HG03439 (cell line): ENCODE measurements at regions not wholly inside any gene's neighbourhood (a gene's known extent, or its start where the extent isn't known, plus 50 kb on each side); places are given as distances from the start of the nearest gene placed in this dataset.
A peak's percentile ranks its signal among the peaks of the same experiment; 100 is the strongest.

Experiments
- ATAC-seq: cut with Tn5 transposase; IDR thresholded peaks from one replicate; pipeline ENCODE4 v1.9.1; 2021; ENCODE audit warnings: mild to moderate bottlenecking, moderate library complexity; ENCODE audit not compliant: unreplicated experiment

DNA sequence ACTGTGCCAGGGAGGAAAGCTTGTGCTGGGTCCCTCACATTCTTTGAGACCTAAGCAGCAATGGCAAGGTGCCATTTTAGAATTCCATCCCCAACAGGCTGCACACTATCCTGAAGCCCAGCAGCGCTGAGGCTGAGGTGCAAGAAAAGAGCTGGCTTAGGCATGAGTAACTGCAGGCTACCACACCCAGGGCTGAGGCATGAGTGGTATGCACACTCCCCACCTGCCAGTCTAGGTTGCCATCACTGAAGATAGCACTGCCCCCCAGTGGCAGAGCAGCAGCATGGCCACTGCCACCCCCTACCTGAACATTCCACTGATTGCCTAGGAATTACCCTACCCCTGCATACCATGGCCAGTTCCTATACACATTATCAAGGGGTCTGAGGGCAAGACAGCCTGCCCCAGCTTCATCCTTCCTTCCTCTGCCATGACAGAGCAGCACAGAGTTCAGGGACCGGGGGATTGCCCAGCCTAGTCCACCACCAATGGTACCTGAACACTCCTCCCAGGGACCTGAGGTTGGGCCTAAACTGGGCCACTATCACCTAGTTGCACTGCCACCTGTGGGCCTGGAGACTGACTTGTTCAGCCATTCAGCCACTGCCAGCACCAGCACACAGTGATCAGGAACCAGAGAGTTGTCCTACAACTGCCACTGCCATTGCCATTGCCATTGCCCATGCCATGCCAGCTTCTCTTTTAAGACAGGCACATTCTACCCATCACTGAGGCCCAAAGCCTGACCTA lies 129.8 kb downstream of the SATB1 start:
- peak; percentile 98 for ATAC-seq

DNA sequence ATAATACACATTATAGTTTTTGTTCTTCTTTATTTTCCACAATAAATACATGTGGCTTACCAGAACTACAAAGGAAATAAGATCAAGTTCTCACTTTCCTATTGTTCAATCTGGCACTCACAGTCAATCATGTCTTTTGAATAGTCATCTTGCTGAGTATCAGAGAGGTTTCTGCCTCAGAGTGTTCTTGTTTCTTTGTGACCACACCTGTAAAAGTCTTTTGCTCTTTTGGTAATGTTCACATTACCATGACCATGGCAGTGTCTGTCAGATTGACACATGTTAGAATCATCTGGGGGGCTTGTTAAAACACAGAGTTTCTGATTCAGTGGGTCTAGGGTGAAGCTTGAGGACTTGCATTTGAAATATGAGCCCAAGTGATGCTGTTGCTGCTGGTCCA lies 135.0 kb downstream of the SATB1 start:
- ATAC-seq: no peak

DNA sequence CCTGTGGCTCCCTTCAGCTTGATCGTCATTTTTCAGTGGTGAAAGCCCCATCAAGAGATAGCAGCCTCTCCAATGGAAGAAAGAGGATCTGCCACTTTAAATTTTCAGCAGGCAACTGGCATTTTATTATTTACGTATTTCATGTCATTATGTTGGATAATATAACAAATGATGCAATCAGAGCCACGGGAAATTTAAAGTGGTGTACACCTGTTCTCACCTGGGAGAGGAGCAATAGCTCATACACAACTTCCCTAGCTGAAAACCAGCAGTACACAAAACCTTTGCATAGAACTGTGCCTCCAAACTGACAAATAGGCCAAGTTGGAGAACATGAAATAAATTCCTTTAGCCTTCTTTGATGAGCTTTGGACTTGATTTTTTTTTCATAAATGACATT lies 136.9 kb downstream of the SATB1 start:
- no peak for ATAC-seq

DNA sequence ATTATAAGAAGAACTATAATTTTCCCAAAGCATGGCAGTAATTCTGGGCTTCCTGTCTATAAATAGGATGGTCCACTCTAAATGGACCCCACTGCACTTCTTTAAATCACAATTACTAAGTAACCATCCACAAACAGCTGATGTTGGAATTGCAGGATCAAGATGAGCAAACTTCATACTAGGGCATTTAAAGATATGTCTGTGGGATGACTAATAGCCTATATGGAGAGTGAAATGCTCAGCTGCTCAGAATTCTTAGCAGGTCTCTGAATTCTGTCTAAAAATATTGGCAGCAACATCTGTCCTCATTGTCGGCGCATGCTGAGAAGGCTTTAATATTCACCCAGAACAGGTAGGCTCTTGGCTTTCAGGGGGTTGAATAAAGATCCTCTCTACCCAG lies 140.4 kb downstream of the SATB1 start:
- ATAC-seq: no peak

DNA sequence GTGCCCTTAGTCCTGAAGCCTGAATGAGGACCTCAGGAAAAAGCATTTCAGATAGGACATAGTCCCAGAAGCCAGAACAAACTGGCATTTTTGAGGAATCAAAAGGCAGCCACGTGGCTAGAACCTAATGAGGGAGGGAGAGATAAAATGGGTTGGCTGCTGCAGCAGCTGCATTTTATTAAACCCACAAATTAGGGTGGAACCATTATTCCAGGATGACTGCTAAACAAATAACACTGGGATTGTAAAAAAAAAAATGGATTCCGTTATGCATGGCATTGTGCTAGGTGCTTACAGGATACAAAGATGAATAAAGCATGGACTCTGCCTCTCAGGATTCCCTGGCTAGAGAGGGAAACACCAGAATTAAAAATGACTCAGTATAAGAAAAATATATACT lies 141.5 kb downstream of the SATB1 start:
- no peak for ATAC-seq

DNA sequence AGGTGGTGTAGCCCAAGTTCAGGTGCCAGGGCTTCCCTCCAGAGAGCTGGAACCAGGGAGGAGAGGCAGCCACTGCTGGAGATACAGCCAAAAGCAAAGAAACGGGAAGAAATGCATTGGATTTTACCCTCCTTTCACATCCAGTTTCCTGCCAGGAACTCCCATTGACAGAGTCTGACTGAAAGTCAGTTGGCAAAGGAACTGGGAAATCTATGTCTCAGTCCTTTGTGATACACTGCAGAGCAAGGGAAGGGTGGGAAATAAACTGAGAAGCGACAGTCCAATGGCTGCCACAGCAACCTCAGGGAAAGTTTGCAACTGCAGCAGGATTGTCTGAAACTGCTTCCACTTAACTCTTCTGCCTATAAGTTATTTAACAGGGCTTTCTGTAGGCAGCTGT lies 142.6 kb downstream of the SATB1 start:
- ATAC-seq: no peak

DNA sequence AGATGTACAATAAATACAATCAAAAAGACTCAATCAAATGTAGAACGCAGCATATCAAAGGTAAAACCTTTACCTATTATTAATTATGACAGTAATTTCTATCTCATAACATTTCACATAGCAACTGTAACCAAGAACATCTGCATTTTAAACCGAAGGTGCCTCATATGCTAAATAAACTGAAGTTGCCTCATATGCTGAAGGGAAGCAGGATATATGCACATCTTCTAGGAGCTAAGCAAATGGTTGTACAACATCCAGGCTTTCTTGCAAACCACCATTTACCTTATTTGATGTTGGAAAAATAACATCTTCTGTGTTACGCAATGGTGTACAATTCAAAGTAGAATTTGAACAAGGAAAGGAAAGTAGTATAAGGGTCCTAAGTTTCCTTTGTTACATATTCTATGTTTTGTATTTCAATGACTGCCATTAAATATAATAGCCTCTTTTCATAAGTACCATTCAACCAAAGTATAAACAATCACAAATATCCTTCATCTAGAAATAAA lies 145.9 kb downstream of the SATB1 start:
- no peak for ATAC-seq

DNA sequence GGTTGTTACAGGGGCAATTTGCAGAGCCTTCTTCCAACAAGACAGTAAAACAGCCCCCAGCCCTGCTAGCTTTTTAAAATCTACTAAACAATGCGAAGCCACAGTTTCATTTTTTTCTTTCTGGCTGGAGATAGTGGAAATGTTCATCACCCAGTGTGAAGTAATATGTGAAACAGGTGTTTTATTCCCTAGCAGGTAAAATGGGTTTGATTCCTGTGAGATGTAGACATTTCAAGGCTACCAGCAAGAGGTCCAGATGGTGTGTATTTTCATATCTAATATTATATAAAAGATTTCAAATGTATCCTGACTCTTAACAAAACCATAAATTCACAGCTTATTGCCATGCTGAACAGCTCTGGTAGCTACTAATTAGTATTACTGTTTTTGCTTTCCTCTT lies 160.3 kb downstream of the SATB1 start:
- ATAC-seq: no peak

DNA sequence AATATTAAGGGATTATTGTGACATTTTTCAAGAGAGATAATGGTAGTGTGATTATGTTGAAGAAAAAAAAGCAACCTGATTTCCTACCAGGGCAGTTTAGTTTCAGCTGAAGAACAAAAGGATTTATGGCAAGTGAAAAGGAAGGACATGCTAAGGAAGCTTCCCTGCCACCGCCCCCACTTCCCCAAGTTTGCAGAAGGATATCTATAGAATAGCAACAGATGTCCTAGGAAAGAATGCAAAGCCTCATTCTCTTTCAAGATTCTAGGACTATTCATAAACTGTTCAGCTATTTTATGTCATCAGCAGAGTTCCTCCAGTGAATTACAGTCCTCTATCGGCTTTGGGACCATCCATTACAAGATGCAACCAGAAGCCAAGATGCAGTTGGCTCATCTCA lies 160.8 kb downstream of the SATB1 start:
- ATAC-seq: no peak

DNA sequence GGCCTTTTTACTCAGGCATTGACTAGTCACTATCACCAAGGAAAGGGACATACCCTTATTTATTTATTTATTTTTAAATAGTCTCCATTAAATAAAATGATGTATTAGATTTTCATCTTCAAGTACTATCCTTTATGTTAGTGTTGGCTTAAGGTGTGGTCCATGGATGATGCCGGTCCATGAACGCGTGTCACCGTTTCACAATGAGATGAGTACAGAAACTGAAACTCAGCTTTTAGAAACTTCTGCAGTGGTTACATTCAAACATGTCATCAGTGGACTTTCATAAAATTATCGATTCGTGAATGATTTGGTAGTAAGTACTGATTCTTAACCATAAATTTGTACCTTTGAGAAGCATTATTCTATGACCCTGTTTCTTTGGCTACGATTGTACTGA lies 166.6 kb downstream of the SATB1 start:
- ATAC-seq: no peak

DNA sequence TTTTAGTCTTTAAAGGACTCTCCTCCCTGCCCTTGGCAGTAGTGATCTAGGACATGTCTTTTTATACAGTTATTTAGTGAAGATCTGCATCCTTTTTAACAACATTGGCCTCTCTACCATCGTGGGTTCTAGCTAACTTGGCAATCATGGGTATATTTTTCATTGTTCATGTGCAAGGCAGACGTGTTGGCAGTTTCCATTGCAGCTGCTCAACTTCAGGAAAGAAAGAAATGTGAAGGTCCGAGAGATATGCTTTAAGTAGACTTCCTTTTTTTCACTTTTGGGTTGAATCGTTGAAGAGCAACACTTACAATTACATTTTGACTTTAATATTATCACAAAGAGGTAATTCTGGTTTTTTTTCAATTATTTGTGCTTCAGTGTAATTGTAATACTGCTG lies 172.6 kb downstream of the SATB1 start:
- ATAC-seq: no peak

DNA sequence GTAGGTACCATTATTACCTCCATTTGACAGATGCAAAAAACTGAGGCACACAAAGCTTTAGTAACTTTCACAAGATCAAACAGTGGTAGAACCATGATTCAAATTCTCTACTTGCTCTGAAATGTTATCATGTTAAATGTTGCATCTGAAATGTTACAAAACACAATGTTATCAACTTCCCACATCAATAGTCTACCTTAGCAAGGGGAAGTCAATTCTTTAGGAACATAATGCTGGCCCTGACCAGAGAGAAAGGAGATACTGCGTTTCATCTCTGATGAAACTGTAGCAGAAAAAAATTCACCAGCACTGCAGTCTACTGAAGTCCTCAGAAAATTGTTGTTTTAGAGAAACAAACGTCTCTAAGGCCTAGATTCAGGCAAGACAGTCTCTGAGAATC lies 174.1 kb downstream of the SATB1 start:
- no peak for ATAC-seq

DNA sequence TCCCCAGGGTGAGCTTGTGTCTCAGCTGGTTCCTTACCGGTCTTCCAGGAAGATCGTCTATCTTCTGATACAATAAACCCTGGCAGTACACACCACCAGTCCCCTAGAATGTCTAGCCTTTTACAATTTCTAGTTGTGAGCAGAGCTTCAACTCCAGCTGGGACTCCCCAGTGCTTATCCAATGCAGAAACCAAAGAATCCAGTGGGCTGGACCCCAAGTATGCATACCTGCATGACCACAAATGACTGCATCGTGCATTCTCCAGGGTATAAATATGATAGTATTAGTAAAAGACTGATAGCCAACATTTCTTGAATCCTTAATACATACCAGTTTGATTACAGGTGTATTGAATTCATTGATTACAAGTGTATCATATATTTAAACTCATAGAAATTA lies 176.0 kb downstream of the SATB1 start:
- ATAC-seq: no peak

DNA sequence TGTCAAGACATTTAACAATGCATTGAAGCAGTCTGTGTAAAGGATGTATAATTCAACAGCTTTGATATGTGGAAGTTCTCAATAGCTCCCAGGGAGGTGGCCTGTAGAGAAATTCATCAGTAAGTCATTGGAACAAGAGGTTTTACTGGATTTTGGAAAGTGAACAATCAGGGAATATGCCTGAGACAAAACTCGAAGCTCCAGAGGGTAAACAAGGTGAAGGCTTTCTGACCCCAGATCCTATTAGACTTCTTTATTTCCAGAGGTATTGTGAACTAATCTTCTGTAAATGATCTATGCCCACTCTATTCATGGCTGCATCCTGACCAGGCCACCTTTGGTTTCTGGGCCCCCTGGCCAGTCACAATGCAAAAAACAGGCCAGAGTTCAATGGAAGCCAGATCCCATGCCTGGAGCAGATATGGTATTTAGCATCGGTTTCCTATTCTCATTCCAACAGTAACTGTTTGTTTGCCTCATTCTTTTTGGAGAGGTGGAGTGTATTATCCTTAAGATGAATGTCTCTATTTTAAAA lies 177.3 kb downstream of the SATB1 start:
- no peak for ATAC-seq

DNA sequence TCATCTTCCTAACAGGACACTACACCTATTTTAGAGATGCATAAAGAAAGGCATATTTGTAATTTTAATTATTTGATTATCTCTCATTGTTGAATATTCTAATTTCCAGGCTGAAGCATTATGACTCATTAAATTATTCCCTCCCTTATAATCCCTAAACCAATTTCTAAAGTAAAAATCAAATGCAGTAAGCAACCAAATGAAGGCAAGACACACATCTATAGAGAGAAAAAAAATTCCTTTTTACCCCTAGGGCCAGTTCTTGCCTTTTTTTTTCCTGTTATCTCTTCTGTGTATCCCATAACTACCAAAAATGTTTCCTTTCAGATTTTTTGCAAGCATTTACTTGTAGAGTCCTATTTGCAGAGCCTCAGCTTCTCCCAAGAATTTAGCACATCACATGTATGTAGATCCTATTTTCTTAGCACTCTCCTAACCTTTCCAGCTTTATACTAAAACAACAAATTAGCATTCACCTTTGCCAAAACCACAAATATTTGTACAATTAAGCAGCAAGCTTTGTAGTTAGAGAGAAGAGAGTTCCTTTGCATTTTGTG lies 177.9 kb downstream of the SATB1 start:
- no peak for ATAC-seq

DNA sequence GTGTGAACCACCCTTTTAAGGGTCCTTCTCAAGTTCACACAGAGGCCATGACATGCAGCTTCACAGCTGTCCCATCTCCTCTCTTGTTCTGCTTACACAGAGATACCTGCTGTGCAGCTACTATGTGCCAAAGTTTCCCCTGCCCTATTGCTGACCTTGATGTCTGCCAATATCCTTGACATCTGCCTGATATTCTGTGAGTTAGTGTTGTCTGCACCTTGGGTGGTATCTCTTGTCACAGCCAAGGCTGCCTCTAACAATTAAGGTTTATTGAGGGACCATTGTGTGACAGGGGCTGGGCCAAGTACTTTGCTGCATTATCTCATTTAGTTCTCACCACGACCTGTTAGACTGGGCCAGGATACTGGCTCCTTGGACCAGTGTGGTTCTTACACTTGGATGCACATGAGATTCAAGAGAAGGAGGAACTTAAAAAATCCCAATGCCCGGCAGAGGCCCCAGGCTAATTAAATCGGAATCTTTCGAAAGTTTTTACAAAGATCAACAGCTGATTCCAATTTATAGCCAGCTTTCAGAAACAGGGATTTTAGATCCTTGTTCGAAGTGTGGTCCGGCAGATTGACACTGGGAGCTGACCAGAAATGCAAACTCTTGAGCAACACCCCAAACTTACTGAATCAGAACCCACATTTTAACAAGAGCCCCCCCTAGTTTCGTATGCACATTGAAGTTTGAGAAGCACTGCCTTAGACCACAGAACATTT lies 178.6 kb downstream of the SATB1 start:
- no peak for ATAC-seq

DNA sequence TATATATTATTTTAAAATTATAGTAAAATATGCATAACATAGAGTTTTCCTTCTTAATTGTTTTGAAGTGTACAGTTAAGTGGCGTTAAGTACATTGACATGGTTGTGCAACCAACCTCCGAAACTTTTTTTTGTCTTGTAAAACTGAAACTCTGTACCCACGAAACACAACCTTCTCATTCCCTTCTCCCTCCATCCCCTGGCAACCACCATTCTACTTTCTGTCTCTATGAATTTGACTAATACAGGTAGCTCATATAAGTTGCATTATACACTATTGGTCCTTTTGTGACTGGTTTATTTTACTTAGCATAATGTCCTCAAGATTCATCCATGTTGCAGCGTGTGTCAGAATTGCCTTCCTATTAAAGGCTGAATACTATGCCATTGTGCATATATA lies 179.4 kb downstream of the SATB1 start:
- ATAC-seq: no peak

DNA sequence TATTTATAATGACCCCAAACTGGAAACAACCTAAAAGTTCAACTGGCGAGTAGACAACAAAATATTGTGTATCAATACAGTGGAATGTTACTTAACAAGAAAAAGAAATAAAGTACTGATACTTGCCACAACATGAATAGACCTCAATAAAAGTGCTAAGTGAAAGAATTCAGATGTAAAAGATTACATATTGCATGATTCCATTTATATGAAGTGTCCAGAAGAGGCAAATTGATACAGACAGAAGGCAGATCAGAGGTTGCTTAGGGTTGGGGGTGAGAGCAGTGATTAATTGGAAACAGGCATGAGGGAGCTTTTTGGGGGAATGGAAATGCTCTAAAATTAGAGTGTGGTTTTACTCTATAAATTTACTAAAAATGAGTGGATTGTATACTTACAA lies 183.3 kb downstream of the SATB1 start:
- ATAC-seq: no peak

DNA sequence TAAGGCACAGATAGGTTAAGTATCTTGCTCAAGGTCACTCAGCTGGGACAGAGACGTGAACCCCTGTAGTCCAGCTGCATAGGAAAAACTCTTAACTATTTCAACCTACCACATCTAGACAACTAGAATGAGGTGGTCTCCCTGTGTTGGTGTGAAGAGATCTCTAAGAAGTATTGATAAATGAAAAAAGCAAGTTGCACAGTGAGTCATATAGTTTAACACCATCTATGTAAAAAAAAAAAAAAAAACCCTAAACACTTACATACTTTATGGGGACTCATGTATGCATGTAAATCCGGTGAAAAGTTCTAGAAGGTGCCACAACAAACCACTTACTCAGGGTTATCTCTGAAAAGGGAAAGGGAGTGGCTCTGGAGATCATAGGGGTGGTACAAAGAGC lies 185.5 kb downstream of the SATB1 start:
- no peak for ATAC-seq

DNA sequence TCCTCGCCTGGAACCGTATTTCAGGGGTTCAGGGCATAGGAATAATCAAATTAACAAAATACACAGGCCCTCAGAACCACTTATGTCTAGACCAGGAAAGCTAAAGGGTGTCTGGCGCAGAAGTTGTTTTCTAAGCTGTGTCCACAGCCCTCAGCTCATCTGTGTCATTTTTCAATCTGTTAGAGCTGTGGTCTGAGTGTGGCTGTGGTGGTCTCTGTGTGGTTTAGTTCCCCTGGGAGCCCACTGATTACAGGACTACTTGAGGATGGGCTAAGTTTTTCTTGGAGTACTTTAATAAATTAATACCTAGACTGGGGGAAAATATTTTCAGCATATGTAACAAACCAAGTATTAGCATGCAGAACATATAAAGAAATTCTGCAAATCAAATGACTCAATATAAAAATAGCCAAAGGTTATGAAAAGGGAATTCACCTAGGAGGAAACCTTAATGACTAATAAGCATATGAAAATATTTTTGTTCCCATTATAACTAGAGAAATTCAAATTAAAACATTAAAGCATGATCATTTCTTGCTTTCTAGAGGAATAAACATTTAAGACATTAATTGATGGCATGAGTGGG lies 186.3 kb downstream of the SATB1 start:
- no peak for ATAC-seq

DNA sequence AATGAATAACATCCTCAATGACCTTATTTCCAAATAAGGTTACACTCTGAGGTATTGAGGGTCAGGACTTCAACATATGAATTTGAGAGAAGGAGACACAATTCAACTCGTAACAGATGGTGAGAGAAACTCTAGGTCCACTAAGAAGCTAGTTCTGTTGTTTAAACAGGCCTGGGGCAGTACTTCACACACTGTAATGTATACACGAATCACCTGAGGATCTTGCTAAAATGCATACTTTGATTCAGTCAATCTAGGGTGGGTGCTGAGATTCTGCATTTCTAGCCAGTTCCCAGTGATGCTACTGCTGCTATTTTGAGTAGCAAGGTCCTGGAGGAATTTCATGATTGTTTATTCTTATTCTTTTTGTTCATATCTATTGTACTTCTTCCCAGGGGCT lies 186.8 kb downstream of the SATB1 start:
- no peak for ATAC-seq
